Adrenal gland (tissue), 9 donors: ENCODE measurements at regions not wholly inside any gene's neighbourhood (a gene's known extent, or its start where the extent isn't known, plus 50 kb on each side); places are given as distances from the start of the nearest gene placed in this dataset.
"Not testable (repeated sequence)": the region's sequence is repeated elsewhere in the genome, so short reads cannot be mapped to it uniquely, and the experiment has no call there.

Experiments used
- DNase-seq, 7 donors: peaks; one replicate each; pipeline ENCODE4 v3.0.0-alpha.2; 2019 to 2020
- H3K27ac ChIP-seq, 5 donors: fragments of 200-600 bp; sonication (generic) in 4 of 5; 1 replicate in 3 of 5; 2 replicates in 2 of 5; pipeline versions ENCODE4 v1.5.1 to v1.8.0; 2016 to 2020; ENCODE audit warnings: mild to moderate bottlenecking in 1 of 5
- H3K27me3 ChIP-seq: fragments of 200-600 bp; 2 replicates; pipeline ENCODE4 v1.8.0; 2021
- H3K36me3 ChIP-seq, 2 donors: fragments of 200-600 bp; replicated peaks in 1 of 2; 1 replicate in 1 of 2; 2 replicates in 1 of 2; pipeline versions ENCODE4 v1.5.1 to v1.8.0; 2018 to 2022
- H3K4me1 ChIP-seq, 2 donors: fragments of 200-600 bp; replicated peaks in 1 of 2; 1 replicate in 1 of 2; 2 replicates in 1 of 2; pipeline versions ENCODE4 v1.5.1 to v1.8.0; 2018 to 2021
- H3K4me3 ChIP-seq, 4 donors: fragments of 200-600 bp; sonication (generic) in 3 of 4; one replicate each; pipeline ENCODE4 v1.5.1; 2016 to 2018
- H3K9me3 ChIP-seq, 3 donors: fragments of 200-600 bp; sonication (generic) in 1 of 3; replicated peaks in 1 of 3; 1 replicate in 2 of 3; 2 replicates in 1 of 3; pipeline versions ENCODE4 v1.5.1 to v1.8.0; 2016 to 2021
- POLR2A ChIP-seq, 2 donors: fragments of 450-650 bp; IDR thresholded peaks; one replicate each; pipeline ENCODE4 v1.6.1; 2017; ENCODE audit warnings: antibody characterized with exemption in 2 of 2, mild to moderate bottlenecking in 2 of 2, moderate library complexity in 1 of 2
- WGBS, 4 donors: extraction: QIAGEN DNeasy Blood & Tissue Kit in 2 of 4; methylation state at CpG; one replicate each; pipeline versions ENCODE4 v1.1.5 to v1.1.7; 2013 to 2017; 5-methylcytosine and 5-hydroxymethylcytosine counted together
- intact Hi-C, 2 donors: fragments of 100-400 bp; cut with DNase I; formaldehyde crosslinking; loops; one replicate each; pipeline versions ENCODE4 v1.14.1 to v1.15.0; 2022 to 2023
- TF ChIP-seq, protein P1 (sequence below), 6 experiments: fragments of 450-650 bp in 4 of 6; fragments of 200-600 bp in 2 of 6; sonication (generic) in 1 of 6; IDR thresholded peaks; 1 replicate in 5 of 6; 2 replicates in 1 of 6; pipeline versions ENCODE4 v1.5.1 to v1.8.0; 2016 to 2021; ENCODE audit warnings: antibody characterized with exemption in 6 of 6, mild to moderate bottlenecking in 2 of 6, moderate library complexity in 1 of 6
- donor health status: healthy with polysubstance abuse.
- donor health status: Bipolar disorder and iron deficiency.
- donor health status: DM: yes; HTN: yes; CAD: no.
- donor health status: DM: no; HTN: no; CAD: no.
- donor health status: DM: no; HTN: no; CAD: no.

DNA sequence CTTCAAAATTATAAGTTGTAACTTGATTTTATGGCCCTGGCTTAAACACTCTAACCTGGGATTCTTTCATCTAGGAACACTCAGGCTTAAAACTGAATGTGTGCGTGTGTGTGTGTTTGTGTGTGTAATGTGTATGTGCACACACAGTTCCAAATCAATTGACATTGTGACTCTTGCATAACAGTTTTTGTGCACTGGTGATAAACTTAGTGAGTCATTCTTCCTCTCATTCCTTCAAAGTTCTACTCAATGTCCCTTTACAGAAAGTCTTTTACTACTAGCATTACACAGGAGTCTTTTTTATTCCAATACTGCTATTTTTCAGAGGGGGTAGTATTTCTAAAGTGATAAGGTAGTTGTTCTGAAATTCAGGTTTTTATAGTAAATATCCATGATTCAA is 943.6 kb downstream of the KCNT2 start:
- Histone ChIP-seq H3K4me1 (no peaks in the 10 kb centered on the region), H3K9me3 (no peaks in the 10 kb centered on the region), H3K27me3 (no peaks in the 10 kb centered on the region), H3K4me3 (no peak overlapping the region), H3K27ac (no peak overlapping the region), H3K36me3 (no peaks in the 10 kb centered on the region)
- no peak for DNase-seq
- WGBS, 4 donors, result 68 to 87% (median 77%) methylated on average over 1 of the region's 1 CpG
- intact Hi-C loops, result no loop called here
- TF ChIP-seq, protein P1, sequence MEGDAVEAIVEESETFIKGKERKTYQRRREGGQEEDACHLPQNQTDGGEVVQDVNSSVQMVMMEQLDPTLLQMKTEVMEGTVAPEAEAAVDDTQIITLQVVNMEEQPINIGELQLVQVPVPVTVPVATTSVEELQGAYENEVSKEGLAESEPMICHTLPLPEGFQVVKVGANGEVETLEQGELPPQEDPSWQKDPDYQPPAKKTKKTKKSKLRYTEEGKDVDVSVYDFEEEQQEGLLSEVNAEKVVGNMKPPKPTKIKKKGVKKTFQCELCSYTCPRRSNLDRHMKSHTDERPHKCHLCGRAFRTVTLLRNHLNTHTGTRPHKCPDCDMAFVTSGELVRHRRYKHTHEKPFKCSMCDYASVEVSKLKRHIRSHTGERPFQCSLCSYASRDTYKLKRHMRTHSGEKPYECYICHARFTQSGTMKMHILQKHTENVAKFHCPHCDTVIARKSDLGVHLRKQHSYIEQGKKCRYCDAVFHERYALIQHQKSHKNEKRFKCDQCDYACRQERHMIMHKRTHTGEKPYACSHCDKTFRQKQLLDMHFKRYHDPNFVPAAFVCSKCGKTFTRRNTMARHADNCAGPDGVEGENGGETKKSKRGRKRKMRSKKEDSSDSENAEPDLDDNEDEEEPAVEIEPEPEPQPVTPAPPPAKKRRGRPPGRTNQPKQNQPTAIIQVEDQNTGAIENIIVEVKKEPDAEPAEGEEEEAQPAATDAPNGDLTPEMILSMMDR (IDR thresholded peaks at IDR 0.05), result no peak
- no peak for TF ChIP-seq POLR2A (IDR thresholded peaks at IDR 0.05)

DNA sequence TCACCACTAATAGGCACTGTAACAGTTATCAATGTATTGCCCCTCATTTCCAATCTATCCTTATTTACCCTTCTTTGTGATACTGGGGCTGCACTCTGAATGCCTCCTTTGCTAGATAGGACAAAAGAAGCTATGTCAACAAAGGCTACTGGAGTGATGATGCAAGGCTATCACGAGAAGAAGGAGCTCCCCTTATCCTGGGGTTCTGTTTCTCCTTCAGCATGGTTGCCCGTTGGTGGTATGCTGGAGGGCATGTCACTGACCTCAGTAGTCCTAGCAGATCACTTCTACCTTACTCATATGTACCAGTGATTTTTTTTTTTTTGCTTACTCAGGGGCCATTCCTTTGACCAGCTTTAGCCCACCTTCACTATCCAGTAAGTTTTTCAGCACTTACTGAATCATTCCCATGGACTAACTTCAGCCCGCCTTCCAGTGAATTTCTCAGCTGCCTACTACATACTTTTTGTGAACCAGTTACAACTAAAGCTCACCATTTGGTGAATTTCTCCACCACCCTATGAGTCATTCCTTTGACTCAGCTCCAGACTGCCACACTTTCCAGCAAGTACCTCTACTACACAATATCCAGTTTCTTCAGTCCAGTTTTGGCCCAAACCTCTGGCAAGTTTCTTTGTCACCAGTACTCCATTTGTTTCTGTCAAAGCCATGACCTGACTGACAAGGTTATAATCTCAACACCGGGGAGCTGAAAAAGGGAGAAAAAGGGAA is 944.5 kb downstream of the KCNT2 start:
- WGBS, 4 donors, result 75 to 80% (median 77%) methylated on average over 4 of the region's 4 CpGs

DNA sequence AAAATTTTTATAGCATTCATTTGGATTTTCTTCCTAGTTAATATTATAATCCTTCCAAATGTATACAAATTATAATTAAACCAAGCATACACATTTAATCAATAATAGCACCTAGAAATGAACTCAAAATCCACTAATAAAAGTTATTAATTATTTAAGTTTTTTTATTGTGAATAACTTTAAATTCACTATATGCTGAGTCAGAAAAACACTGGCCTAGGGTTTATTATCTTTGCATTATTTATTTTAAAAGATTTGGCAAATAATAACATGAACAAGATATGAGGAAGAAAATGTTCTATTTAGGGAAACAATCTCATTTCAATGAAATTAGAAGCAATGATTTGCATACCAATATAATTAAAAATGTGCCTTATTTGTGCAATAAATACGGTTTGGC is 951.5 kb downstream of the KCNT2 start:
- WGBS, 4 donors, result 42 to 60% (median 53%) methylated on average over 1 of the region's 1 CpG
- no peak overlapping the region for H3K27ac ChIP-seq
- no peaks in the 10 kb centered on the region for H3K36me3 ChIP-seq
- no peak for DNase-seq
- H3K27me3 ChIP-seq, result no peaks in the 10 kb centered on the region
- intact Hi-C loops, result no loop called here
- no peaks in the 10 kb centered on the region for H3K9me3 ChIP-seq
- TF ChIP-seq, protein P1 (IDR thresholded peaks at IDR 0.05), result no peak
- no peak for TF ChIP-seq POLR2A (IDR thresholded peaks at IDR 0.05)
- no peaks in the 10 kb centered on the region for H3K4me1 ChIP-seq
- no peak overlapping the region for H3K4me3 ChIP-seq

More for the DNA sequence above, 944.5 kb downstream of the KCNT2 start:
- Histone ChIP-seq H3K4me3 (no peak overlapping the region), H3K9me3 (no peaks in the 10 kb centered on the region), H3K4me1 (no peaks in the 10 kb centered on the region), H3K27me3 (no peaks in the 10 kb centered on the region), H3K27ac (no peak overlapping the region), H3K36me3 (no peaks in the 10 kb centered on the region)
- TF ChIP-seq POLR2A (IDR thresholded peaks at IDR 0.05), result no peak
- TF ChIP-seq, protein P1 (IDR thresholded peaks at IDR 0.05), result no peak
- intact Hi-C loops, result no loop called here
- no peak for DNase-seq

DNA sequence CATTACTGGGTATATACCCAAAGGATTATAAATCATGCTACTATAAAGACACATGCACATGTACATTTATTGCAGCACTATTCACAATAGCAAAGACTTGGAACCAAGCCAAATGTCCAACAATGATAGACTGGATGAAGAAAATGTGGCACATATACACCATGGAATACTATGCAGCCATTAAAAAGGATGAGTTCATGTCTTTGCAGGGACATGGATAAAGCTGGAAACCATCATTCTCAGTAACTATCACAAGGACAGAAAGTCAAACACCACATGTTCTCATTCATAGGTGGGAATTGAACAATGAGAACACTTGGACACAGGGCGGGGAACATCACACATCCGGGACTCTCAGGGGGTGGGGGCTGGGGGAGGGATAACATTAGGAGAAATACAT is 959.4 kb downstream of the KCNT2 start:
- H3K9me3 ChIP-seq, H3K27me3 ChIP-seq, H3K4me1 ChIP-seq, intact Hi-C loops, H3K27ac ChIP-seq, H3K4me3 ChIP-seq, H3K36me3 ChIP-seq, DNase-seq: not testable (repeated sequence)
- 87 to 94% (median 93%) methylated on average over 2 of the region's 2 CpGs for WGBS, 4 donors

DNA sequence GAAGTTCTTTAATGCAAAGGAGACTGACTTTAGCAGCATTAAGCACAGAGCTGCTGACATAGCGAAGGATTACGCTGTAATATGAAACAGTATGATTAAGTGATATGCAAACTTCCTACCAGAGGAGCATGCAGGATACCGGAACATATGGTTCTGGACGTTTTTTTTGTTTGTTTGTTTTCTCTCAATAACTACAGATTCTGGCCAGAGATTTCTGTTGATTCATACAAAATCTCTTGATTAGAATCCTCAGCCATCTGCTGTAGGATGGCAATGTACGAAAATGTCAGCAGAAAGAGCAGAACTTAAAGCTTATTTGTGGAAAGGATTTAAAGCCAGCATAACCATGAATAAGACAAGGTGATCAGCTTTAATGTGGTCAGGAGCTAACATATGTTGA is 970.7 kb downstream of the KCNT2 start:
- Histone ChIP-seq H3K9me3 (no peaks in the 10 kb centered on the region), H3K27me3 (no peaks in the 10 kb centered on the region), H3K4me3 (no peak overlapping the region), H3K27ac (no peak overlapping the region), H3K36me3 (no peaks in the 10 kb centered on the region), H3K4me1 (no peaks in the 10 kb centered on the region)
- intact Hi-C loops, result no loop called here
- TF ChIP-seq POLR2A (IDR thresholded peaks at IDR 0.05), result no peak
- TF ChIP-seq, protein P1 (IDR thresholded peaks at IDR 0.05), result no peak
- no peak for DNase-seq
- 38 to 50% (median 46%) methylated on average over 5 of the region's 5 CpGs for WGBS, 4 donors
